Muscle of arm (tissue), 1 donor: ENCODE measurements at regions not wholly inside any gene's neighbourhood (a gene's known extent, or its start where the extent isn't known, plus 50 kb on each side); places are given as distances from the start of the nearest gene placed in this dataset.
"Not testable (repeated sequence)": the region's sequence is repeated elsewhere in the genome, so short reads cannot be mapped to it uniquely, and the experiment has no call there.

ENCODE experiments used
- DNase-seq: peaks from one replicate; pipeline ENCODE4 v3.0.0-alpha.2; 2013

DNA sequence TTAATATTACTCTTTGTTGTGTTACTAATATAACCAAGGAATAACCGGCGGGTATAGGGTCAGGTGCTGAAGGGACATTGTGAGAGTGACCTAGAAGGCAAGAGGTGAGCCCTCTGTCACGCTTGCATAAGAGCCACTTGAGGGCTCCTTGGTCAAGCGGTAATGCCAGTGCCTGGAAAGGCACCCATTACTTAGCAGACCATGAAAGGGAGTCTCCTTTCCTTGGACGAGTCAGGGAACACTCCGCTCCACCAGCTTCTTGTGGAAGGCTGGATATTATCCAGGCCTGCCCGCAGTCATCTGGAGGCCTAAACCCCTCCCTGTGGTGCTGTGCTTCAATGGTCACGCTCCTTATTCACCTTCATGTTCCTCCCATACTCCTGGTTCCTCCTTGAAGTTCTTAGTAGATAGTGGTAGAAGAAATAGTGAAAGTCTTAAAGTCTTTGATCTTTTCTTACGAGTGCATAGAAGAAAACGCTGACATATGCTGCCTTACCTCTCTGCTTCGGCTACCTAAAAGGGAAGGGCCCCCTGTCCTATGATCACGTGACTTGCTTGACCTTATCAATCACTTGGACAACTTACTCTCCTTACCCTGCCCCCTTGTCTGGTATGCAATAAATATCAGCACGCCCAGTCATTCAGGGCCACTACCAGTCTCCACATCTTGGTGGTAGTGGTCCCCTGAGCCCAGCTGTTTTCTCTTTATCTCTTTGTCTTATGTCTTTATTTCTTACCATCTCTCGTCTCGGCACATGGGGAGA lies 59.6 kb upstream of the DMRTB1 start:
- not testable (repeated sequence) for DNase-seq

DNA sequence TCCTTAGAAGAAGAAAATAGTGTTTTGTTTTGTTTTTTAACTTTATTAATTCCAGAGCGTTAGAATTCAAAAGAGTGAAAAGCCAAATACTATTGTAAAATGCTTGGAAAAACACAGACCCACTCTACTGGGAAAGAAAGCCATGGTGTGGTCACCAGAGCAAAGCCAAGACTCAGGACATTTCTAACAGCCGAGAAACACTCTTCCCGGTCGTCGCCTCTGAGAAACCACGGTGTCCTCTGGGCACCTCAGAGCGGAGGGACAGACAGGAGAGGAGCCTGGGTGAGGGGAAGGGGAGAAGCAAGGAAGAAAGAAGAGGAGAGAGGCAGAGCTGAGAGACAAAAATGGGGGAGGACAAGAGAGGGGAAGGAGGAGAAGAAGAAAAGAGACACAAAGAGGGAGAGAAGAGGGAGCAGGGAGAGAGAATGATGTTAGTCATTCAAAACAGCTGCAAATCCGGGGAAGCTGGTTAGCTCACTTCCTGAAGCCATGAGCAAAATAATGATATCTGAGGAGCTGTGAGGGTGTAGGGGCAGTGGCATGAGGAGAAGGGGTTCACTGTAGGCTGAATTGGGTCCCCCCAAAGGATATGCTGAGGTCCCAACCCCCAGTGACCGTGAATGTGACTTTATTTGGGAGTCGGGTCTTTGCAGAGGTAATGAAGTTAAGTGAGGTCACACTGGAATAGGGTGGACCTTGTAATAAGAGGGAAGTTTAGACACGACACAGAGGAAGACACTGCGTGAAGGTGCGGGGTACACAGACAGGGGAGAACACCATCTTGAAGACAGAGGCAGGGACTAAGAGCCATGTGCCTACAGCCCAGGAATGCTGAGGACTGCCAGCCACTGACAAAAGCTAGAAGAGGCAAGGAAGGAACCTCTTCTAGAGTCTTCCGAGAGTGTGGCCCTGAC lies 58.2 kb upstream of the DMRTB1 start:
- DNase-seq: no peak

DNA sequence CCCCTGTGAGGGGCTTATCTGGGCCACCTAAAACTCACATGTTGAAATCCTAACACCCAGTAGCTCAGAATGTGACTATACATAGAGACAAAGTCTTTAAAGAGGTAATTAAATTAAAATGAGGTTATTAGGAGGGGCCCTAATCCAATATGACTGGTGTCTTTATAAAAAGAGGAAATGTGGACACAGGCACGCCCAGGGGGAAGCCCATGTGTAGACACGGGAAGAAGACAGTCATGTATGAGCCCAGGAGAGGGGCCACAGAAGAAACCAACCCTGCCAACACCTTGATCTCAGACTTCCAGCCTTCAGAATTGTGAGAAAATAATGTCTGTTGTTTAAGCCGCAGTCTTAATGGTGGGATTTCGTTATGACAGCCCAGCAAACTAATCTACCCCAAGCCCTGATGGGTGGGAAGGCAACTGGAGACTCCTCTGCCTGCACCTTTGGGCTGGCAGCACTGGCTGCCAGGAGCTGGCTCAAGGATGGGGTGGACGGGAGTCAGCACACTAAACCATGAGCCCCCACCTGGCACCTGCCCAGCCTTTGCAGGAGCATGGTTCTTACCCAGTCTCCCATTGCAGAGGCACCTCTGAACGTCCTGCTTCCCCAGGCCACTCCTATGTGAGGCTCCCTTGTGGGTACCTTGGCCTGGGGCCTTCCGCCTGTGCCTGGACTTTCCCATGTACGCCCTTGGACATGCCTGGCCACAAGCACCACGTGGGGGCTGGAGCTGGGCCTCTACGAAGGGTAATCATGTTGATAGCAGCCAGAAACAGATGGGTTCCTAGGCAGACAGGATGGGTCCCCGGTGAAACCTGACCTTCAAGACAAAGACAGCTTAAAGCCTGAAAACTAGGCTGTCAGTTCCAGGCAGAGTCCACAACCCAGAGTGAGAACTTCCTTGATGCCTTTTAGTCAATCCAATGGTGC lies 57.1 kb upstream of the DMRTB1 start:
- no peak for DNase-seq

GRCh38 chr1:53402891-53403655 lies 56.1 kb upstream of the DMRTB1 start:
- DNase-seq: no peak

GRCh38 chr1:53405737-53406136 lies 53.5 kb upstream of the DMRTB1 start:
- no peak for DNase-seq

GRCh38 chr1:53406551-53407235 lies 52.5 kb upstream of the DMRTB1 start:
- no peak for DNase-seq

- DNase-seq: no peak
These were observed 51.0 kb upstream of the DMRTB1 start for GRCh38 chr1:53408013-53408754.

DNA sequence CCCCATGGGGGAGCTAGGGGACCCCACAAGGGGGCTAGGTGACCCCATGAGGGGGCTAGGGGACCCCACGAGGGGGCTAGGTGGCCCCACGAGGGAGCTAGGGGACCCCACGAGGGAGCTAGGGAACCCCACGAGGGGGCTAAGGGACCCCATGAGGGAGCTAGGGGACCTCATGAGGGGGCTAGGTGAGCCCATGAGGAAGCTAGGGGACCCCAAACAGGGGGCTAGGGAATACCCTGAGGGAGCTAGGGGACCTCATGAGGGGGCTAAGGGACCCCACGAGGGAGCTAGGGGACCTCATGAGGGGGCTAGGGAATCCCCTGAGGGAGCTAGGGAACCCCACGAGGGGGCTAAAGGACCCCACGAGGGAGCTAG lies 50.5 kb upstream of the DMRTB1 start:
- DNase-seq: no peak

GRCh38 chr1:53409233-53409632 lies 50.0 kb upstream of the DMRTB1 start:
- no peak for DNase-seq
